Thyroid gland (tissue), 4 donors: ENCODE measurements at regions not wholly inside any gene's neighbourhood (a gene's known extent, or its start where the extent isn't known, plus 50 kb on each side); places are given as distances from the start of the nearest gene placed in this dataset.
"Not testable (repeated sequence)": the region's sequence is repeated elsewhere in the genome, so short reads cannot be mapped to it uniquely, and the experiment has no call there.

ENCODE experiments used
- DNase-seq, 2 donors: peaks; one replicate each; pipeline ENCODE4 v3.0.0-alpha.2; 2019
- H3K27ac ChIP-seq, 3 donors: fragments of 200-600 bp; sonication (generic); 1 replicate in 2 of 3; 2 replicates in 1 of 3; pipeline ENCODE4 v1.5.1; 2016 to 2019; ENCODE audit warnings: mild to moderate bottlenecking in 1 of 3, moderate library complexity in 1 of 3
- H3K27me3 ChIP-seq: fragments of 200-600 bp; sonication (generic); one replicate; pipeline ENCODE4 v1.5.1; 2019
- H3K36me3 ChIP-seq, 2 donors: fragments of 200-600 bp; sonication (generic); one replicate each; pipeline ENCODE4 v1.5.1; 2016 to 2019
- H3K4me1 ChIP-seq, 2 donors: fragments of 200-600 bp; sonication (generic); one replicate each; pipeline ENCODE4 v1.5.1; 2017 to 2019
- H3K4me3 ChIP-seq, 3 donors: fragments of 200-600 bp; sonication (generic); replicated peaks in 1 of 3; 1 replicate in 2 of 3; 2 replicates in 1 of 3; pipeline ENCODE4 v1.5.1; 2016; ENCODE audit warnings: mild to moderate bottlenecking in 1 of 3
- H3K9me3 ChIP-seq: fragments of 200-600 bp; sonication (generic); one replicate; pipeline ENCODE4 v1.5.1; 2017
- CTCF ChIP-seq, 6 experiments: fragments of 200-600 bp in 3 of 6; fragments of 450-650 bp in 3 of 6; sonication (generic) in 3 of 6; IDR thresholded peaks; one replicate each; pipeline ENCODE4 v1.5.1; 2016 to 2019; ENCODE audit warnings: antibody characterized with exemption in 6 of 6, mild to moderate bottlenecking in 2 of 6, inconsistent platforms in 1 of 6, moderate library complexity in 1 of 6
- POLR2A ChIP-seq, 2 donors: fragments of 450-650 bp; IDR thresholded peaks; one replicate each; pipeline ENCODE4 v1.6.1; 2017; ENCODE audit warnings: antibody characterized with exemption in 2 of 2, mild to moderate bottlenecking in 2 of 2, moderate library complexity in 1 of 2
- WGBS, 2 donors: methylation state at CpG; one replicate each; pipeline ENCODE4 v1.1.5; 2017; 5-methylcytosine and 5-hydroxymethylcytosine counted together
- intact Hi-C: fragments of 100-400 bp; cut with DNase I; formaldehyde crosslinking; loops from one replicate; pipeline ENCODE4 v1.15.1; 2023

- H3K9me3 ChIP-seq = no peaks in the 10 kb centered on the region
- no peak overlapping the region for H3K4me3 ChIP-seq
- 83 to 89% methylated on average over 3 of the region's 3 CpGs for WGBS, 2 donors
- H3K27ac ChIP-seq = no peak overlapping the region
- no peaks in the 10 kb centered on the region for H3K4me1 ChIP-seq
- H3K27me3 ChIP-seq = no peaks in the 10 kb centered on the region
- TF ChIP-seq CTCF (IDR thresholded peaks at IDR 0.05) (no peak), POLR2A (IDR thresholded peaks at IDR 0.05) (no peak)
- H3K36me3 ChIP-seq = no peaks in the 10 kb centered on the region
- intact Hi-C loops = no loop called here
- DNase-seq = no peak
These were observed 256.2 kb downstream of the TAFA4 start for GRCh38 chr3:68676136-68676535.

- DNase-seq = no peak
- Histone ChIP-seq H3K27me3 (no peaks in the 10 kb centered on the region), H3K4me3 (no peak overlapping the region), H3K9me3 (no peaks in the 10 kb centered on the region), H3K36me3 (no peaks in the 10 kb centered on the region), H3K4me1 (no peaks in the 10 kb centered on the region), H3K27ac (no peak overlapping the region)
- intact Hi-C loops = no loop called here
- TF ChIP-seq POLR2A (IDR thresholded peaks at IDR 0.05) = no peak
- TF ChIP-seq CTCF (IDR thresholded peaks at IDR 0.05) = no peak
These were observed 265.0 kb downstream of the TAFA4 start for GRCh38 chr3:68667346-68667745.

GRCh38 chr3:68666429-68667136, 265.8 kb downstream of the TAFA4 start:
- Histone ChIP-seq H3K9me3 (no peaks in the 10 kb centered on the region), H3K4me3 (no peak overlapping the region), H3K27ac (no peak overlapping the region), H3K36me3 (no peaks in the 10 kb centered on the region), H3K27me3 (no peaks in the 10 kb centered on the region), H3K4me1 (no peaks in the 10 kb centered on the region)
- intact Hi-C loops = no loop called here
- TF ChIP-seq POLR2A (IDR thresholded peaks at IDR 0.05) (no peak), CTCF (IDR thresholded peaks at IDR 0.05) (no peak)
- DNase-seq = no peak
- 77 to 80% methylated on average over 4 of the region's 4 CpGs for WGBS, 2 donors

GRCh38 chr3:68664276-68664675, 268.1 kb downstream of the TAFA4 start:
- no peak overlapping the region for H3K4me3 ChIP-seq
- H3K4me1 ChIP-seq = no peaks in the 10 kb centered on the region
- WGBS, 2 donors = 31 to 33% methylated on average over 1 of the region's 1 CpG
- DNase-seq = no peak
- intact Hi-C loops = no loop called here
- H3K36me3 ChIP-seq = no peaks in the 10 kb centered on the region
- H3K9me3 ChIP-seq = no peaks in the 10 kb centered on the region
- no peaks in the 10 kb centered on the region for H3K27me3 ChIP-seq
- TF ChIP-seq POLR2A (IDR thresholded peaks at IDR 0.05) (no peak), CTCF (IDR thresholded peaks at IDR 0.05) (no peak)
- no peak overlapping the region for H3K27ac ChIP-seq

- no peak overlapping the region for H3K27ac ChIP-seq
- WGBS, 2 donors = 85 to 93% methylated on average over 1 of the region's 1 CpG
- H3K27me3 ChIP-seq = no peaks in the 10 kb centered on the region
- no peaks in the 10 kb centered on the region for H3K36me3 ChIP-seq
- no peaks in the 10 kb centered on the region for H3K9me3 ChIP-seq
- TF ChIP-seq POLR2A (IDR thresholded peaks at IDR 0.05) (no peak), CTCF (IDR thresholded peaks at IDR 0.05) (no peak)
- no peaks in the 10 kb centered on the region for H3K4me1 ChIP-seq
- intact Hi-C loops = no loop called here
- no peak for DNase-seq
- no peak overlapping the region for H3K4me3 ChIP-seq
These were observed 270.2 kb downstream of the TAFA4 start for GRCh38 chr3:68662176-68662575.

GRCh38 chr3:68650657-68651056, 281.7 kb downstream of the TAFA4 start:
- H3K36me3 ChIP-seq, DNase-seq, H3K9me3 ChIP-seq, H3K4me1 ChIP-seq, H3K27ac ChIP-seq, intact Hi-C loops, H3K4me3 ChIP-seq, H3K27me3 ChIP-seq: not testable (repeated sequence)
- 90 to 92% methylated on average over 3 of the region's 3 CpGs for WGBS, 2 donors
